HG03571 (cell line): ENCODE measurements at regions not wholly inside any gene's neighbourhood (a gene's known extent, or its start where the extent isn't known, plus 50 kb on each side); places are given as distances from the start of the nearest gene placed in this dataset.
"Not testable (repeated sequence)": the region's sequence is repeated elsewhere in the genome, so short reads cannot be mapped to it uniquely, and the experiment has no call there.

Source experiments
- ATAC-seq: cut with Tn5 transposase; IDR thresholded peaks from one replicate; pipeline ENCODE4 v1.9.1; 2021; ENCODE audit not compliant: unreplicated experiment

DNA sequence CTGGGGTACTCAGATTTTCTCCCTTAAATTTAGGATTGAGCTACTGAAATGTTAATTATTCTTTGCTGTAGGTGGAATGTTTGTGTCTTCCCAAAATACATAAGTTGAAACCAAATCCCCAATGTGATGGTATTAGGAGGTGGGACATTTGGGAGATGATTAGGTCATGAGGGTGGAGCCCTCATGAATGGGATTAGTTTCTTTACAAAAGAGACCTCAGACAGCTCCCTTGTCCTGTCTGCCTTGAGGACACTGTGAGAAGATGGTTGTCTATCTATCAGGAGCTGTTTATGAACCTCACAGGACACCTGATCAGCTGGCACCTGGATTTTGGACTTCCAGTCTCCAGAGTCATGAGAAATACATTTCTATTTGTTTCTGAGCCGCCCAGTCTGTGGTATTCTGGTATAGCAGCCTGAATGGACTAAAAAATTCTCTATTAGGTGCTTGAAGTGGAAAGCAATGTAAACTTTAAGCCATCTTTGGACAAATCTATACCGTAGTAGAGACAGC lies 99.2 kb upstream of the UXS1 start:
- no peak for ATAC-seq

- ATAC-seq, result no peak
These were observed 98.5 kb upstream of the UXS1 start for GRCh38 chr2:106292627-106293026.

DNA sequence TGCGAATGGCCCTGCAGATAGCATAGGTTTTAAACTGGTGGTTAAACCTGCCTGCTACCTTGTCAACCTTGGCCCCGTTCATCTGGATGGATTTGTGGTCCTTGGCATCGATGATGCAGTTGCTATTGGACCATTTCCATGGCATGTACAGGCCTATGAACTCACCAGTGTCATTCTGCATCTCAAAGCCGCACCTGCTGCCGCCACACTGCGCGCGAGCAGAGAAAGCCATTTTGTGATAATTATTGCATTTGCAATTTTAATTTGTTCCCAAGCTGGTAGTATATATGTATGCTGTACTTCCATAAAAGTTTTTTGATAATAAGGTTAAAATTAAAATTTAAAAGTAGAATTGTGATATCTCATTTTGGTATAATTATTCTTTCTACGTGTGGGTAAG lies 94.8 kb upstream of the UXS1 start:
- ATAC-seq, result no peak

DNA sequence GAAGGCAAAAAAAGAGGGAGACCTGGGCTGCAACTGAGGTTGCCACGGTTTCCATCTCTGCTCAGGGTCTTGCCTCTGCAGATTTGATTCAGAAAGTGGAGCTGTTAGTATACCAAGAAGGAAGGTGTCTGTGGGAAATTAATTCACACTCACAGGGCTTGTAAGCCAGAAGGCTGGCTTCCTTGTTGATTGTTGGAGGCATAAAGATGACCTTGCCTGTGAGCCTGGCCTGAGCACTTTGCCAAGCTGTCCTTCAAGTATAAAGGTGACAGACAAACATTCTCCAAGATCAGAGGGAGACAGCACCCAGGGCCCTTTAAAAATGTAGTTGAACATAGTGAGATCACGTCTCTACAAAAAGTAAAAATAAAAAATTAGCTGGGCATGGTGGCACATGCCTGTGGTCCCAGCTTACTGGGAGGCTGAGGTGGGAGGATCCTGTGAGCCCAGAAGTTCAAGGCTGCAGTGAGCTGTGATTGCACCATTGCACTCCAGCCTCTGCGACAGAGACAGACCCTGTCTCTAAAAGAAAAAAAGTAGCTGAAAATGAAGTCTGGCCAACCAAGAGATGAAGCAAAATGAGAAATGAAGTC lies 91.2 kb upstream of the UXS1 start:
- ATAC-seq, result no peak

DNA sequence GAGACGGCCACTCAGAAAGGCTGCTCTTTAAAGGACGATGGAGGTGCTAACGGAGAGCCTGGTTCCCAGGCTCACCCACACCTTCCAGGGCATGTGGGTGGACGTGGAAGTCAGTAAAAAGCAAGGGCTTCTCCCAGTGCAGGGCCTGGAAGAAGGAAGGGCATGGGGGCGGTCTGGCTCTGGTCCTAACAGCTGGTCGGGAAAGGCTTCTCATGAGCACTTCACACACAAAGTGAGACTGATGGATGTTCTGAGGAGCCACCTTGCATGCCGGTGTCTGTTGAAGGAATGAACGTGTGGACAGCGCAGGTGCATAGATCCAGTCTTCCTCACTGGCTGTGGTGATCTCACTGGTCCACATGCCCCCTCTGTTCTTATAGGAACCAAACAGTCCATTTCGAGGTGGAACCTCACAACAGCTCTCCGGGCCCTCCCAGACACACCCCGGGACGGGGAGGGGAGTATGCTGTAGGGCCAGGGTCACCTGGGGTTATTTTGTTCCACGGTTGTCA lies 90.6 kb upstream of the UXS1 start:
- no peak for ATAC-seq

DNA sequence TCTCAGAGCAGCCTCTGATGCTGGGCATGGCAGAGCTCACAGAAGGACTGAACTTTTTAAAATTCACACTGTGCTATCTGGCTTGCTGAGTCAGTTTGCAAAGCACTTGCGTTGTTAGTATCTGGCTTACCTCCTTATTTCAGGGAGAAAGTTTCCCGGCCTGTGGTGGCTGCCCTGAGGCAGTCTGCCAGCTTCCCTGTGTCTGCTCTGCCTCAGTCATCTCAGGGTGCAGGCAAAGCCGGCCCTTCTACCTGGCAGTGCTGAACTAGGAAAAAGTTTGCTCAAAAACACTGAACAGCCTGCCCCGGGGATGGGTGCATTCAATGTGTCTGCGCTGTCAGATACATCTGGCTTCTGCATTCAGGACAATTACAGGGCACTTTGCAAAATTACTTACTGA lies 90.2 kb upstream of the UXS1 start:
- ATAC-seq, result no peak

- ATAC-seq, result not testable (repeated sequence)
These were observed 89.4 kb upstream of the UXS1 start for GRCh38 chr2:106283228-106284152.

- ATAC-seq, result no peak
These were observed 88.5 kb upstream of the UXS1 start for GRCh38 chr2:106282462-106283170.

- not testable (repeated sequence) for ATAC-seq
These were observed 87.9 kb upstream of the UXS1 start for GRCh38 chr2:106281907-106282430.

- no peak for ATAC-seq
These were observed 86.8 kb upstream of the UXS1 start for GRCh38 chr2:106280722-106281446.

- no peak for ATAC-seq
These were observed 86.1 kb upstream of the UXS1 start for GRCh38 chr2:106280224-106280623.

DNA sequence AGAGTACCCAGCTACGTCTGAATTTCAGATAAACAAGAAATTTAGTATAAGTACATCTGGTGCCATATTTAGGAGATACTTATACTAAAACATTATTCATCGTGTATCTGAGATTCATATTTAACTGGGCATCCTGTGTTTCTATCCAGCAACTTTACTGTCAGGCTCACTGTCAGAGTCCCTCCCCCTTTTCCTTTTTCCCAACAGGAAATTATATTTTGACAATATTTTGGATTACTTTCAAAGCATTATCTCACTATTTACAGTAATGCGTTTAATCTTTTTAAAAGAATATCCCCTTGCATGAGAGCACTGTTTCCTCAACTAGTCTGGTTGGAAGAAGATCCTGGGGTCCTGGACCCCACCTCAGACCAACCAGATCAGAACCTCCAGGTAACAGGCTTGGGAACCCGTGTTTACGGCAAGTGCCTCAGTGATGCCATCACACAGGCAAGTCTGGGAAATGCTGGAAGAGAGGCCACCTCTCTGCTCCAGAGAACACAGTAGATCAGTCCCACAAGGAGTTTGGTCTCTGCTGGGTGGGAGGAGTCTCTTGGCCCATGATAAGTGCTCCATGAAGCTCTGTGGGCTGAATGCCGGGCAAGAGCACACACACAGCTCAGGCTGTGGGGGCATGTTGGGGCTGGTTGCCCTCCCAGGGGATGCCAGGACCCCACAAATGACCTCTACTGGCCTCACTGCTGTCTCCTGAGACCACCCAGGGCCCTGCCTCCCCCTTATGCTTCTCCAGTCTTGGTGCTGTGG lies 84.2 kb upstream of the UXS1 start:
- ATAC-seq, result no peak

DNA sequence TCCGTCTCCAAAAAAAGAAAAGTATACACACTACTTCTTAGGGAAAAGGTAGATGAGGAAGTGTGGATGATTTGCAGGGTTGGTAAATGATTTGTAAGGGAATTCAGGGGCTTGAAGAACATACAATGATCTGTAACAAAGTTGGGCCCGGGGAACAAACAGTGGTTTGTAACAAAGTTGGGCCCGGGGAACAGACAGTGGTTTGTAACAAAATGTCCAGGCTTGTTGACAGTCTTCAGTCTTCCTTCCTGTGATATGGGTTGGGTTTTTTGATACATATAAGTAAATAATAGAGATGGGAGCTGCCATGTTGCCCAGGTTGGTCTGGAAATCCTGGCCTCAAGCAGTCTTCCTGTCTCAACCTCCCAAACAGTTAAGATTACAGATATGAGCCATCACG lies 83.3 kb upstream of the UXS1 start:
- no peak for ATAC-seq

DNA sequence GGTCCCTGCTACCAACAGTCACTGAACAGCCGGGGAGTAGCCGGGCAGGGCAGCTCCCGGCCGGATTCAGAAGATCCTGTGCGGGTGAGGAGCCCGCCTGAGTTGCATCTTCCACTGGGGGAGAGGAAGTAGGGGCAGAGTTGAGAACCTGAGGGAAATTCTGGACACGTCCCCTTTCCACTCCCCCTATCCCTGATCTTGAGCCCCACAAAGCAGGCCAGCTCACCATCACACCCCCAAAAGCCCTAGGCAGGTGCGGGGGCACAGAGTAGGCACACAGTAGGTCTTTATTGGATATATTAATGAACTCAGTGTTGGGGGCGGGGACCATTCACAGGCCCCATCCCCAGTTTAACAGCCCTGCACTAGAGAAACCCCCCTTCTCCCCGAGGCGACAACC lies 81.9 kb upstream of the UXS1 start:
- no peak for ATAC-seq

- ATAC-seq, result no peak
These were observed 80.6 kb upstream of the UXS1 start for GRCh38 chr2:106274668-106275067.

- no peak for ATAC-seq
These were observed 78.2 kb upstream of the UXS1 start for GRCh38 chr2:106272216-106272807.

DNA sequence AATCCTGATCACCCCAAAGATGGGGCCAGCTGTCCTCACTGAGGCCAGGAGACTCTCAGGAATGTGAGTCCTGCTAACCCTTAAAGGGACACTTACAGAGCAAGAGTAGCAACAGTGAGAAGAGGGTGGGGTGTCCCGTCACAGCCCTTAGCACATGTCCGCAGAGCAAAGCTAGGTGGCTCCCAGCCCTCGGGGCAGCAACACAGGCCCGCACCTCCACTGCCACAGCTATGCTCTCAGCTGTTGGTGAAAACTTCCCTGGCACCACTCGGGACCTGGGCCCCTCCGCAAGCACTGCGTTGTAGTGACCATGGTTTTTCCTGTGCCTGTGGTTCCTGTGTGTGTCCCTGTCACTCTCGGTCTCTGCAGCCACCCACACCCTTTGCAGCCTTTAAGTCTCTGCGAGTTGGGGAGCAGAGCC lies 76.4 kb upstream of the UXS1 start:
- no peak for ATAC-seq

GRCh38 chr2:106269591-106270291 lies 75.6 kb upstream of the UXS1 start:
- peak; percentile 89 for ATAC-seq

DNA sequence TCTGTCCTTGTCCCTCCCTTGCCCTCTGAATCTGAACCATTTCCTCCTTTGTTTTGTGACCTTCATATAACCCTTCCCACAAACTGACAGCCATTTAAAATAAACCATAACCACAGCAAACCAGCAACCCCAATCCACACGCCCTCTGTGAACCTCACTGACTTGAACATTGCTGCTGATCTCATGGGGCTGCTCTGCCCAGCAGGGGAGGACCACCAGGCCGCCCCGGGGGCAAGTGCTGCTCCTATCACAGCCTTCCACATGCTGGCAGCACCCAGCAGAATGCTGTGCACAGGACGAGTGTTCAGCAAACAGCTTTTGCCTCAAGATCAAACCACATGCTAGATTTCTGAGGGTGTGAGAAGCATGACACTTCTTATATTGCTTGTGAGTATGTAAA lies 73.9 kb upstream of the UXS1 start:
- no peak for ATAC-seq
